Hepatic stellate cell (primary cell): ENCODE measurements at regions not wholly inside any gene's neighbourhood (a gene's known extent, or its start where the extent isn't known, plus 50 kb on each side); places are given as distances from the start of the nearest gene placed in this dataset.

Experiments
- DNase-seq: peaks from one replicate; pipeline ENCODE4 v3.0.0; 2011; ENCODE audit warnings: low spot score

- DNase-seq, result peak; percentile 21
Measured at GRCh38 chr1:165073185-165074007, 283.1 kb downstream of the LMX1A start.

- no peak for DNase-seq
Measured at GRCh38 chr1:165070675-165071074, 285.8 kb downstream of the LMX1A start.

GRCh38 chr1:165069829-165070228 is 286.7 kb downstream of the LMX1A start:
- no peak for DNase-seq

- no peak for DNase-seq
Measured at GRCh38 chr1:165068741-165069140, 287.8 kb downstream of the LMX1A start.

GRCh38 chr1:165067829-165068228 is 288.7 kb downstream of the LMX1A start:
- no peak for DNase-seq

- DNase-seq, result no peak
Measured at GRCh38 chr1:165063181-165063965, 293.1 kb downstream of the LMX1A start.

- DNase-seq, result no peak
Measured at GRCh38 chr1:165062346-165062745, 294.2 kb downstream of the LMX1A start.

GRCh38 chr1:165060285-165060793 is 296.2 kb downstream of the LMX1A start:
- DNase-seq, result no peak

- DNase-seq, result no peak
Measured at GRCh38 chr1:165057956-165058355, 298.6 kb downstream of the LMX1A start.

- DNase-seq, result no peak
Measured at GRCh38 chr1:165056914-165057313, 299.6 kb downstream of the LMX1A start.

- no peak for DNase-seq
Measured at GRCh38 chr1:165055581-165055980, 300.9 kb downstream of the LMX1A start.

- no peak for DNase-seq
Measured at GRCh38 chr1:165054627-165055026, 301.9 kb downstream of the LMX1A start.

GRCh38 chr1:165053351-165053750 is 303.2 kb downstream of the LMX1A start:
- no peak for DNase-seq

- DNase-seq, result no peak
Measured at GRCh38 chr1:165052936-165053335, 303.6 kb downstream of the LMX1A start.

- DNase-seq, result no peak
Measured at GRCh38 chr1:165052431-165052830, 304.1 kb downstream of the LMX1A start.

- DNase-seq, result no peak
Measured at GRCh38 chr1:165050246-165050645, 306.3 kb downstream of the LMX1A start.

- DNase-seq, result no peak
Measured at GRCh38 chr1:165047994-165048393, 308.5 kb downstream of the LMX1A start.

GRCh38 chr1:165045902-165046301 is 310.6 kb downstream of the LMX1A start:
- no peak for DNase-seq

GRCh38 chr1:165040641-165041040 is 315.9 kb downstream of the LMX1A start:
- no peak for DNase-seq

GRCh38 chr1:165039996-165040395 is 316.5 kb downstream of the LMX1A start:
- DNase-seq, result no peak

GRCh38 chr1:165036403-165036802 is 320.1 kb downstream of the LMX1A start:
- no peak for DNase-seq

GRCh38 chr1:165034136-165034809 is 322.2 kb downstream of the LMX1A start:
- DNase-seq, result no peak

GRCh38 chr1:165031001-165031400 is 325.5 kb downstream of the LMX1A start:
- DNase-seq, result no peak
